ENCODE measurements at regions not wholly inside any gene's neighbourhood (a gene's known extent, or its start where the extent isn't known, plus 50 kb on each side); places are given as distances from the start of the nearest gene placed in this dataset.

- Histone ChIP-seq H3F3A (ENCODE audit: low read depth) (no peaks in the 10 kb centered on the region), H3K4me3 (no peak overlapping the region), H2AFZ (replicated peaks) (no peak overlapping the region), H3K79me2 (ENCODE audit: low read depth) (no peaks in the 10 kb centered on the region), H4K20me1 (ENCODE audit: low read depth) (no peaks in the 10 kb centered on the region), H3K9ac (no peak overlapping the region), H3K9me3 (ENCODE audit: low read depth) (no peaks in the 10 kb centered on the region), H3K36me3 (no peaks in the 10 kb centered on the region), H3K27me3 (no peaks in the 10 kb centered on the region), H3K4me2 (no peak overlapping the region), H3K4me1 (no peaks in the 10 kb centered on the region), H3K27ac (no peak overlapping the region)
- H3K4me1 Mint-ChIP-seq: no peaks in the 10 kb centered on the region
- no peak overlapping the region for H3K4me3 Mint-ChIP-seq
- no peak for TF ChIP-seq CTCF (IDR thresholded peaks at IDR 0.05)
- no peak for TF ChIP-seq EZH2phosphoT487 (IDR thresholded peaks at IDR 0.05)
- no peak for TF ChIP-seq EZH2 (IDR thresholded peaks at IDR 0.05)
- H3K27ac Mint-ChIP-seq: no peak overlapping the region
- H3K27me3 Mint-ChIP-seq (ENCODE audit: insufficient read depth, low read depth): no peaks in the 10 kb centered on the region
- no peak for DNase-seq (ENCODE audit: low spot score)
- no peaks in the 10 kb centered on the region for H3K36me3 Mint-ChIP-seq
- H3K9me3 Mint-ChIP-seq: no peaks in the 10 kb centered on the region
Observed at GRCh38 chr18:29969876-29970275, 1072.7 kb downstream of the DSC3 start.

GRCh38 chr18:29962579-29962978, 1080.0 kb downstream of the DSC3 start:
- no peaks in the 10 kb centered on the region for H3K27me3 Mint-ChIP-seq (ENCODE audit: insufficient read depth, low read depth)
- Histone ChIP-seq H3K4me2 (no peak overlapping the region), H2AFZ (replicated peaks) (no peak overlapping the region), H4K20me1 (ENCODE audit: low read depth) (no peaks in the 10 kb centered on the region), H3F3A (ENCODE audit: low read depth) (no peaks in the 10 kb centered on the region), H3K9ac (no peak overlapping the region), H3K27me3 (no peaks in the 10 kb centered on the region), H3K27ac (no peak overlapping the region), H3K79me2 (ENCODE audit: low read depth) (no peaks in the 10 kb centered on the region), H3K9me3 (ENCODE audit: low read depth) (no peaks in the 10 kb centered on the region), H3K4me1 (no peaks in the 10 kb centered on the region), H3K36me3 (no peaks in the 10 kb centered on the region), H3K4me3 (no peak overlapping the region)
- TF ChIP-seq CTCF (IDR thresholded peaks at IDR 0.05) (no peak), EZH2phosphoT487 (IDR thresholded peaks at IDR 0.05) (no peak), EZH2 (IDR thresholded peaks at IDR 0.05) (no peak)
- H3K4me3 Mint-ChIP-seq: no peak overlapping the region
- no peak for DNase-seq (ENCODE audit: low spot score)
- peaks cover 17% of the 10 kb centered on the region for H3K4me1 Mint-ChIP-seq
- H3K9me3 Mint-ChIP-seq: no peaks in the 10 kb centered on the region
- H3K27ac Mint-ChIP-seq: no peak overlapping the region
- no peaks in the 10 kb centered on the region for H3K36me3 Mint-ChIP-seq

GRCh38 chr18:29960539-29960938, 1082.0 kb downstream of the DSC3 start:
- Histone ChIP-seq H3K9ac (no peak overlapping the region), H3K9me3 (ENCODE audit: low read depth) (no peaks in the 10 kb centered on the region), H3K27me3 (no peaks in the 10 kb centered on the region), H3K4me1 (no peaks in the 10 kb centered on the region), H3K27ac (no peak overlapping the region), H2AFZ (replicated peaks) (no peak overlapping the region), H4K20me1 (ENCODE audit: low read depth) (no peaks in the 10 kb centered on the region), H3K36me3 (no peaks in the 10 kb centered on the region), H3K79me2 (ENCODE audit: low read depth) (no peaks in the 10 kb centered on the region), H3F3A (ENCODE audit: low read depth) (no peaks in the 10 kb centered on the region), H3K4me2 (no peak overlapping the region), H3K4me3 (no peak overlapping the region)
- Mint-ChIP-seq H3K9me3 (no peaks in the 10 kb centered on the region), H3K36me3 (no peaks in the 10 kb centered on the region), H3K27ac (no peak overlapping the region), H3K4me3 (no peak overlapping the region), H3K4me1 (peaks cover 17% of the 10 kb centered on the region), H3K27me3 (ENCODE audit: insufficient read depth, low read depth) (no peaks in the 10 kb centered on the region)
- DNase-seq (ENCODE audit: low spot score): no peak
- TF ChIP-seq EZH2 (IDR thresholded peaks at IDR 0.05): no peak
- TF ChIP-seq CTCF (IDR thresholded peaks at IDR 0.05): no peak
- TF ChIP-seq EZH2phosphoT487 (IDR thresholded peaks at IDR 0.05): no peak

GRCh38 chr18:29930231-29930630, 1112.3 kb downstream of the DSC3 start:
- Mint-ChIP-seq H3K27me3 (ENCODE audit: insufficient read depth, low read depth) (no peaks in the 10 kb centered on the region), H3K36me3 (no peaks in the 10 kb centered on the region), H3K4me3 (no peak overlapping the region), H3K27ac (no peak overlapping the region), H3K9me3 (no peaks in the 10 kb centered on the region), H3K4me1 (no peaks in the 10 kb centered on the region)
- no peaks in the 10 kb centered on the region for H3K9me3 ChIP-seq (ENCODE audit: low read depth)
- no peak overlapping the region for H3K27ac ChIP-seq
- no peak overlapping the region for H3K9ac ChIP-seq
- H2AFZ ChIP-seq (replicated peaks): no peak overlapping the region
- no peak for DNase-seq (ENCODE audit: low spot score)
- no peaks in the 10 kb centered on the region for H3K27me3 ChIP-seq
- no peak overlapping the region for H3K4me2 ChIP-seq
- TF ChIP-seq EZH2phosphoT487 (IDR thresholded peaks at IDR 0.05) (no peak), CTCF (IDR thresholded peaks at IDR 0.05) (no peak), EZH2 (IDR thresholded peaks at IDR 0.05) (no peak)
- H3K4me1 ChIP-seq: no peaks in the 10 kb centered on the region
- H3K4me3 ChIP-seq: no peak overlapping the region
- no peaks in the 10 kb centered on the region for H3K36me3 ChIP-seq
- no peaks in the 10 kb centered on the region for H3F3A ChIP-seq (ENCODE audit: low read depth)
- no peaks in the 10 kb centered on the region for H3K79me2 ChIP-seq (ENCODE audit: low read depth)
- H4K20me1 ChIP-seq (ENCODE audit: low read depth): no peaks in the 10 kb centered on the region
